ENCODE measurements at regions not wholly inside any gene's neighbourhood (a gene's known extent, or its start where the extent isn't known, plus 50 kb on each side); places are given as distances from the start of the nearest gene placed in this dataset.

- no peak; the same call in 1 of the 2 replicates for TF ChIP-seq FOXP1 (CRISPR knock-in tag; IDR thresholded peaks at IDR 0.05; ENCODE audit: borderline replicate concordance)
- no peak for TF ChIP-seq IRF2 (CRISPR knock-in tag; IDR thresholded peaks at IDR 0.05; ENCODE audit: borderline replicate concordance, low read depth)
These were observed 258.4 kb upstream of the SDK2 start (continued) for GRCh38 chr17:73902416-73903181.

- CTCF ChIA-PET = interaction anchor here (1.3 to 1.7 kb wide), 2 partner anchors 91 to 321 kb away, joined by 3 to 4 read pairs; no protein-coding TSS in a partner anchor
- Mint-ChIP-seq H3K27ac (no peak overlapping the region), H3K36me3 (no peaks in the 10 kb centered on the region), H3K4me1 (peaks cover 17% of the 10 kb centered on the region), H3K4me3 (no peak overlapping the region), H3K27me3 (ENCODE audit: low read depth) (peaks cover 98% of the 10 kb centered on the region), H3K9me3 (0 out of 2 replicates have a peak, but pooled peaks cover 3% of the 10 kb centered on the region)
- POLR2A ChIA-PET = no interaction called here
- DNase-seq (ENCODE audit: low spot score) (no peak), ATAC-seq (no peak)
- TF ChIP-seq JUN (CRISPR knock-in tag; IDR thresholded peaks at IDR 0.05) (no peak), ZNF512 (CRISPR knock-in tag; IDR thresholded peaks at IDR 0.05; ENCODE audit: borderline replicate concordance) (no peak), SMAD3 (CRISPR knock-in tag; IDR thresholded peaks at IDR 0.05; ENCODE audit: borderline replicate concordance) (no peak), ERG (CRISPR knock-in tag; IDR thresholded peaks at IDR 0.05) (no peak), E2F1 (CRISPR knock-in tag; IDR thresholded peaks at IDR 0.05) (no peak), MXD4 (CRISPR knock-in tag; IDR thresholded peaks at IDR 0.05; ENCODE audit: borderline replicate concordance) (no peak), NR2C2 (CRISPR knock-in tag; IDR thresholded peaks at IDR 0.05) (no peak), GABPB1 (CRISPR knock-in tag; IDR thresholded peaks at IDR 0.05) (no peak)
These were observed 262.9 kb upstream of the SDK2 start for GRCh38 chr17:73906896-73907870.

- POLR2A ChIA-PET = no interaction called here
- DNase-seq (ENCODE audit: low spot score) (no peak), ATAC-seq (no peak)
- H3K27ac Mint-ChIP-seq = no peak overlapping the region
- 0 out of 2 replicates have a peak, but pooled peaks cover 3% of the 10 kb centered on the region for H3K9me3 Mint-ChIP-seq
- H3K36me3 Mint-ChIP-seq = no peaks in the 10 kb centered on the region
- no peak overlapping the region for H3K4me3 Mint-ChIP-seq
- H3K4me1 Mint-ChIP-seq = no peaks in the 10 kb centered on the region
- CTCF ChIA-PET = no interaction called here
- H3K27me3 Mint-ChIP-seq (ENCODE audit: low read depth) = peaks cover 96% of the 10 kb centered on the region
- TF ChIP-seq ZSCAN18 (CRISPR knock-in tag; IDR thresholded peaks at IDR 0.05) = no peak
- TF ChIP-seq USF2 (CRISPR knock-in tag; IDR thresholded peaks at IDR 0.05) = no peak
- TF ChIP-seq SP1 (CRISPR knock-in tag; conservative IDR thresholded peaks at IDR 0.05) = no peak
- no peak for TF ChIP-seq SOX15 (CRISPR knock-in tag; IDR thresholded peaks at IDR 0.05)
- no peak for TF ChIP-seq KAT7 (CRISPR knock-in tag; IDR thresholded peaks at IDR 0.05; ENCODE audit: borderline replicate concordance)
- no peak for TF ChIP-seq ATF2 (CRISPR knock-in tag; IDR thresholded peaks at IDR 0.05; ENCODE audit: borderline replicate concordance, low read depth)
- no peak for TF ChIP-seq MLX (CRISPR knock-in tag; IDR thresholded peaks at IDR 0.05)
- TF ChIP-seq ZMAT4 (CRISPR knock-in tag; IDR thresholded peaks at IDR 0.05) = no peak
- TF ChIP-seq ZNF671 (CRISPR knock-in tag; IDR thresholded peaks at IDR 0.05) = no peak
- TF ChIP-seq MXD4 (CRISPR knock-in tag; IDR thresholded peaks at IDR 0.05; ENCODE audit: borderline replicate concordance) = no peak
- TF ChIP-seq E2F5 (CRISPR knock-in tag; IDR thresholded peaks at IDR 0.05) = no peak
These were observed 264.9 kb upstream of the SDK2 start for GRCh38 chr17:73909186-73909585.
